ENCODE measurements at regions not wholly inside any gene's neighbourhood (a gene's known extent, or its start where the extent isn't known, plus 50 kb on each side); places are given as distances from the start of the nearest gene placed in this dataset.

DNA sequence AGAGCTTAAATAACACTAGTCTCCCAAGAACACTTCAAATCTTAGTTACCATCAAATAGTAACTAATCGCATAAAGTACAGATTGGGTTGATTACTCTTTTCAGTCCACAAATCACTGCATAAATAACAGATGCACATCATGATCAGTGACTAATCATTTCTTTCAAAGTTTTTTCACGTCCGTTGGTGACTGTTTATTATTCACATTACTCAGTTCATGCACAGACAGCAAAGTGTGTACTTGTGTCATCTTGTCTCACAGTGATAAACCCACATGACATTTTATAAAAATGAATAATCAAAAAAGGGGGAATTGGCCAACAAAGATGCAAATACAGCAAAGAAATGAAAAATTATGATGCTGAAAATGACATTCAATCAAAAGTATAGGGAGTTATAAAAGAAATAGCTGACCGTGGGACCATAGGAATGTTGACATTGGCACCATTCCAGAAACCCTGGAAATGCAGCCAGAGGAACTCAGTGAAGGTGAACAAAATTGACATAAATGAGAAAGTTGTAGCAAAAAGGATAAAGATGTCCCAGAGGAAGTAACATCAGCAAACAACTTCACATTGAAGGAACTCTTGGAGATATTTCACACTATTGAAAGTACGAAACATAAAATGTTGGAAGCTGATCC is 161.5 kb downstream of the SOX3 start:
- no peak overlapping the region for H3K27ac ChIP-seq (ENCODE audit: low read depth in 1 of 2, low read length in 2 of 2)
- H3K4me3 ChIP-seq (replicated peaks in 1 of 3; ENCODE audit: low read depth in 2 of 3, low read length in 3 of 3), result no peak overlapping the region
- TF ChIP-seq, protein P1, sequence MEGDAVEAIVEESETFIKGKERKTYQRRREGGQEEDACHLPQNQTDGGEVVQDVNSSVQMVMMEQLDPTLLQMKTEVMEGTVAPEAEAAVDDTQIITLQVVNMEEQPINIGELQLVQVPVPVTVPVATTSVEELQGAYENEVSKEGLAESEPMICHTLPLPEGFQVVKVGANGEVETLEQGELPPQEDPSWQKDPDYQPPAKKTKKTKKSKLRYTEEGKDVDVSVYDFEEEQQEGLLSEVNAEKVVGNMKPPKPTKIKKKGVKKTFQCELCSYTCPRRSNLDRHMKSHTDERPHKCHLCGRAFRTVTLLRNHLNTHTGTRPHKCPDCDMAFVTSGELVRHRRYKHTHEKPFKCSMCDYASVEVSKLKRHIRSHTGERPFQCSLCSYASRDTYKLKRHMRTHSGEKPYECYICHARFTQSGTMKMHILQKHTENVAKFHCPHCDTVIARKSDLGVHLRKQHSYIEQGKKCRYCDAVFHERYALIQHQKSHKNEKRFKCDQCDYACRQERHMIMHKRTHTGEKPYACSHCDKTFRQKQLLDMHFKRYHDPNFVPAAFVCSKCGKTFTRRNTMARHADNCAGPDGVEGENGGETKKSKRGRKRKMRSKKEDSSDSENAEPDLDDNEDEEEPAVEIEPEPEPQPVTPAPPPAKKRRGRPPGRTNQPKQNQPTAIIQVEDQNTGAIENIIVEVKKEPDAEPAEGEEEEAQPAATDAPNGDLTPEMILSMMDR (IDR thresholded peaks at IDR 0.05), result no peak
- H3K4me1 ChIP-seq (ENCODE audit: control insufficient read depth in 1 of 2, insufficient read depth in 2 of 2, low read length in 2 of 2), result no peaks in the 10 kb centered on the region
- WGBS (ENCODE audit: insufficient coverage), result no CpG with 5 or more reads among the region's 5 CpGs
- H3K9ac ChIP-seq (ENCODE audit: insufficient read depth, low read length, poor library complexity, severe bottlenecking), result no peak overlapping the region
- Mint-ChIP-seq H3K36me3 (no peaks in the 10 kb centered on the region), H3K9me3 (peaks cover 0 to 8% (median 2%) of the 10 kb centered on the region in 7 donors), H3K27me3 (ENCODE audit: low read depth in 3 of 3) (no peaks in the 10 kb centered on the region), H3K4me1 (no peaks in the 10 kb centered on the region), H3K4me3 (no peak overlapping the region), H3K27ac (no peak overlapping the region)
- no peaks in the 10 kb centered on the region for H3K36me3 ChIP-seq (replicated peaks in 1 of 2; ENCODE audit: control insufficient read depth in 1 of 2, insufficient read depth in 2 of 2, low read length in 2 of 2)
- H2AFZ ChIP-seq (ENCODE audit: insufficient read depth, low read depth, low read length, poor library complexity, severe bottlenecking), result no peak overlapping the region
- intact Hi-C loops (cut with micrococcal nuclease), result no loop called here
- no peaks in the 10 kb centered on the region for H3K79me2 ChIP-seq (ENCODE audit: insufficient read depth, low read length)
- DNase-seq, result no peak
- H4K20me1 ChIP-seq (ENCODE audit: insufficient read depth, low read length), result no peaks in the 10 kb centered on the region
- H3K9me3 ChIP-seq (replicated peaks in 1 of 2; ENCODE audit: control insufficient read depth in 1 of 2, insufficient read depth in 1 of 2, low read length in 2 of 2), result no peaks in the 10 kb centered on the region
- no peak overlapping the region for H3K4me2 ChIP-seq (replicated peaks; ENCODE audit: extremely low read depth, low read length, poor library complexity, severe bottlenecking)
- no peaks in the 10 kb centered on the region for H3K27me3 ChIP-seq (ENCODE audit: control insufficient read depth in 2 of 2, insufficient read depth in 2 of 2, low read length in 2 of 2)

- Mint-ChIP-seq H3K27me3 (ENCODE audit: low read depth in 3 of 3) (no peaks in the 10 kb centered on the region), H3K4me1 (no peaks in the 10 kb centered on the region), H3K9me3 (peaks cover 0 to 6% (median 1%) of the 10 kb centered on the region in 7 donors), H3K27ac (peak overlapping the region in 1 of 7 donors; percentile 1), H3K4me3 (no peak overlapping the region), H3K36me3 (no peaks in the 10 kb centered on the region)
- no peaks in the 10 kb centered on the region for H3K4me1 ChIP-seq (ENCODE audit: control insufficient read depth in 1 of 2, insufficient read depth in 2 of 2, low read length in 2 of 2)
- no peak overlapping the region for H2AFZ ChIP-seq (ENCODE audit: insufficient read depth, low read depth, low read length, poor library complexity, severe bottlenecking)
- no peaks in the 10 kb centered on the region for H3K9me3 ChIP-seq (replicated peaks in 1 of 2; ENCODE audit: control insufficient read depth in 1 of 2, insufficient read depth in 1 of 2, low read length in 2 of 2)
- intact Hi-C loops (cut with micrococcal nuclease), result no loop called here
- H3K9ac ChIP-seq (ENCODE audit: insufficient read depth, low read length, poor library complexity, severe bottlenecking), result no peak overlapping the region
- WGBS (ENCODE audit: insufficient coverage), result 57% methylated on average over 1 of the region's 1 CpG
- no peaks in the 10 kb centered on the region for H3K79me2 ChIP-seq (ENCODE audit: insufficient read depth, low read length)
- H3K27me3 ChIP-seq (ENCODE audit: control insufficient read depth in 2 of 2, insufficient read depth in 2 of 2, low read length in 2 of 2), result no peaks in the 10 kb centered on the region
- H3K4me3 ChIP-seq (replicated peaks in 1 of 3; ENCODE audit: low read depth in 2 of 3, low read length in 3 of 3), result no peak overlapping the region
- H3K4me2 ChIP-seq (replicated peaks; ENCODE audit: extremely low read depth, low read length, poor library complexity, severe bottlenecking), result no peak overlapping the region
- H3K36me3 ChIP-seq (replicated peaks in 1 of 2; ENCODE audit: control insufficient read depth in 1 of 2, insufficient read depth in 2 of 2, low read length in 2 of 2), result no peaks in the 10 kb centered on the region
- DNase-seq, result no peak
- TF ChIP-seq, protein P1 (IDR thresholded peaks at IDR 0.05), result no peak
- H4K20me1 ChIP-seq (ENCODE audit: insufficient read depth, low read length), result no peaks in the 10 kb centered on the region
- no peak overlapping the region for H3K27ac ChIP-seq (ENCODE audit: low read depth in 1 of 2, low read length in 2 of 2)
These were observed 162.5 kb downstream of the SOX3 start for GRCh38 chrX:140342410-140342809.

All from CD14-positive monocyte (primary cell).